CD14-positive monocyte (primary cell): ENCODE measurements at regions not wholly inside any gene's neighbourhood (a gene's known extent, or its start where the extent isn't known, plus 50 kb on each side); places are given as distances from the start of the nearest gene placed in this dataset.

Experiments
- DNase-seq, 3 donors: peaks; one replicate each; pipeline ENCODE4 v3.0.0-alpha.2; 2011 to 2022
- H2AFZ ChIP-seq: 2 replicates; pipeline ENCODE4 v1.6.0; 2012; ENCODE audit warnings: mild to moderate bottlenecking, low read depth, low read length, inconsistent platforms; ENCODE audit not compliant: insufficient read depth, poor library complexity, severe bottlenecking
- H3K27ac ChIP-seq, 2 donors: 1 replicate in 1 of 2; 2 replicates in 1 of 2; pipeline ENCODE4 v1.5.1; 2012 to 2013; ENCODE audit warnings: low read length in 2 of 2, control low read depth in 1 of 2, inconsistent platforms in 1 of 2, low read depth in 1 of 2, mild to moderate bottlenecking in 1 of 2
- H3K27me3 ChIP-seq, 2 donors: one replicate each; pipeline versions ENCODE4 v1.6.0 to v1.6.1; 2011 to 2013; ENCODE audit warnings: low read length in 2 of 2; ENCODE audit not compliant: control insufficient read depth in 2 of 2, insufficient read depth in 2 of 2
- H3K36me3 ChIP-seq, 2 donors: replicated peaks in 1 of 2; 1 replicate in 1 of 2; 2 replicates in 1 of 2; pipeline versions ENCODE4 v1.5.1 to v1.6.1; 2012 to 2013; ENCODE audit warnings: low read length in 2 of 2, control low read depth in 1 of 2, inconsistent platforms in 1 of 2, mild to moderate bottlenecking in 1 of 2; ENCODE audit not compliant: insufficient read depth in 2 of 2, control insufficient read depth in 1 of 2
- H3K4me1 ChIP-seq, 2 donors: 1 replicate in 1 of 2; 2 replicates in 1 of 2; pipeline versions ENCODE4 v1.5.1 to v1.6.1; 2012 to 2013; ENCODE audit warnings: low read length in 2 of 2, control low read depth in 1 of 2, inconsistent platforms in 1 of 2, mild to moderate bottlenecking in 1 of 2, moderate library complexity in 1 of 2; ENCODE audit not compliant: insufficient read depth in 2 of 2, control insufficient read depth in 1 of 2
- H3K4me2 ChIP-seq: replicated peaks from 2 replicates; pipeline ENCODE3; 2012; ENCODE audit warnings: low read length, moderate library complexity, mild to moderate bottlenecking; ENCODE audit not compliant: poor library complexity, severe bottlenecking; ENCODE audit errors: extremely low read depth
- H3K4me3 ChIP-seq, 3 experiments: fragments of 200-600 bp in 1 of 3; sonication (generic) in 1 of 3; replicated peaks in 1 of 3; 1 replicate in 2 of 3; 2 replicates in 1 of 3; pipeline ENCODE4 v1.5.1; 2011 to 2013; ENCODE audit warnings: low read length in 3 of 3, mild to moderate bottlenecking in 3 of 3, control low read depth in 2 of 3, low read depth in 2 of 3, inconsistent platforms in 1 of 3, moderate library complexity in 1 of 3
- H3K79me2 ChIP-seq: 2 replicates; pipeline ENCODE4 v1.6.0; 2012; ENCODE audit warnings: mild to moderate bottlenecking, control low read depth, inconsistent platforms, low read length, moderate library complexity; ENCODE audit not compliant: insufficient read depth
- H3K9ac ChIP-seq: 2 replicates; pipeline ENCODE4 v1.6.0; 2017; ENCODE audit warnings: low read length, mild to moderate bottlenecking; ENCODE audit not compliant: insufficient read depth, poor library complexity, severe bottlenecking
- H3K9me3 ChIP-seq, 2 donors: replicated peaks in 1 of 2; 1 replicate in 1 of 2; 2 replicates in 1 of 2; pipeline versions ENCODE4 v1.5.1 to v1.6.1; 2012 to 2013; ENCODE audit warnings: low read length in 2 of 2, control low read depth in 1 of 2; ENCODE audit not compliant: control insufficient read depth in 1 of 2, insufficient read depth in 1 of 2
- H4K20me1 ChIP-seq: 2 replicates; pipeline ENCODE4 v1.6.0; 2012; ENCODE audit warnings: mild to moderate bottlenecking, low read length, control low read depth, moderate library complexity; ENCODE audit not compliant: insufficient read depth
- H3K27ac Mint-ChIP-seq, 7 donors: one replicate each; pipeline ENCODE4 v1.8.0; 2020; ENCODE audit warnings: mild to moderate bottlenecking in 7 of 7, mixed read lengths in 7 of 7, moderate library complexity in 6 of 7, inconsistent platforms in 2 of 7
- H3K27me3 Mint-ChIP-seq, 3 donors: one replicate each; pipeline ENCODE4 v1.8.0; 2021 to 2022; ENCODE audit warnings: low read depth in 3 of 3, mild to moderate bottlenecking in 3 of 3, mixed read lengths in 3 of 3, moderate library complexity in 3 of 3, inconsistent platforms in 1 of 3
- H3K36me3 Mint-ChIP-seq, 2 donors: one replicate each; pipeline ENCODE4 v1.8.0; 2020; ENCODE audit warnings: mixed read lengths in 2 of 2, inconsistent platforms in 1 of 2, mild to moderate bottlenecking in 1 of 2
- H3K4me1 Mint-ChIP-seq: one replicate; pipeline ENCODE4 v1.8.0; 2020; ENCODE audit warnings: mild to moderate bottlenecking, mixed read lengths
- H3K4me3 Mint-ChIP-seq, 2 donors: one replicate each; pipeline ENCODE4 v1.8.0; 2020; ENCODE audit warnings: mild to moderate bottlenecking in 2 of 2, mixed read lengths in 2 of 2, moderate library complexity in 1 of 2
- H3K9me3 Mint-ChIP-seq, 7 donors: one replicate each; pipeline ENCODE4 v1.8.0; 2020 to 2022; ENCODE audit warnings: mixed read lengths in 7 of 7, mild to moderate bottlenecking in 6 of 7, moderate library complexity in 6 of 7, inconsistent platforms in 2 of 7
- CTCF ChIP-seq: fragments of 200-600 bp; IDR thresholded peaks from one replicate; pipeline ENCODE4 v1.8.0; 2022; ENCODE audit warnings: antibody characterized with exemption, mild to moderate bottlenecking
- WGBS: methylation state at CpG from one replicate; pipeline ENCODE4 v1.1.5; 2013; ENCODE audit warnings: missing lambda C conversion rate; ENCODE audit not compliant: insufficient coverage; 5-methylcytosine and 5-hydroxymethylcytosine counted together
- intact Hi-C, 2 donors: fragments of 100-400 bp; cut with micrococcal nuclease; formaldehyde crosslinking; loops; one replicate each; pipeline versions ENCODE4 v1.15.0 to v1.15.1; 2023

- H3K4me1 Mint-ChIP-seq = peaks cover 6% of the 10 kb centered on the region
- Histone ChIP-seq H2AFZ (no peak overlapping the region), H3K4me2 (no peak overlapping the region), H3K4me1 (no peaks in the 10 kb centered on the region), H3K9ac (no peak overlapping the region), H3K27ac (no peak overlapping the region), H3K27me3 (no peaks in the 10 kb centered on the region), H3K4me3 (no peak overlapping the region), H3K9me3 (peaks cover 12 to 20% of the 10 kb centered on the region in 2 donors), H4K20me1 (no peaks in the 10 kb centered on the region), H3K36me3 (no peaks in the 10 kb centered on the region), H3K79me2 (no peaks in the 10 kb centered on the region)
- WGBS = 83% methylated on average over 1 of the region's 3 CpGs
- H3K36me3 Mint-ChIP-seq = peaks cover 10 to 15% of the 10 kb centered on the region in 2 donors
- no peak overlapping the region for H3K4me3 Mint-ChIP-seq
- intact Hi-C loops = no loop called here
- no peak for DNase-seq
- peaks cover 0 to 2% (median under 1%) of the 10 kb centered on the region in 3 donors for H3K27me3 Mint-ChIP-seq
- peak overlapping the region in 1 of 7 donors; percentile 1 for H3K27ac Mint-ChIP-seq
- no peak for TF ChIP-seq CTCF
- peaks cover 14 to 34% (median 26%) of the 10 kb centered on the region in 7 donors for H3K9me3 Mint-ChIP-seq
Measured at GRCh38 chr15:69704229-69704628, 251.6 kb downstream of the RPLP1 start.

GRCh38 chr15:69704700-69705099 is 252.1 kb downstream of the RPLP1 start:
- H3K27ac ChIP-seq = no peak overlapping the region
- H4K20me1 ChIP-seq = no peaks in the 10 kb centered on the region
- no peak for DNase-seq
- H3K4me3 Mint-ChIP-seq = no peak overlapping the region
- H3K36me3 Mint-ChIP-seq = peaks cover 10 to 15% of the 10 kb centered on the region in 2 donors
- H3K4me1 ChIP-seq = no peaks in the 10 kb centered on the region
- H3K79me2 ChIP-seq = no peaks in the 10 kb centered on the region
- no peak for TF ChIP-seq CTCF
- intact Hi-C loops = no loop called here
- no peaks in the 10 kb centered on the region for H3K27me3 ChIP-seq
- peak overlapping the region in 1 of 7 donors; percentile 57 for H3K27ac Mint-ChIP-seq
- H3K9me3 ChIP-seq = peaks cover 12 to 20% of the 10 kb centered on the region in 2 donors
- no peaks in the 10 kb centered on the region for H3K36me3 ChIP-seq
- peaks cover 16 to 37% (median 28%) of the 10 kb centered on the region in 7 donors for H3K9me3 Mint-ChIP-seq
- no peak overlapping the region for H2AFZ ChIP-seq
- H3K4me1 Mint-ChIP-seq = peaks cover 6% of the 10 kb centered on the region
- peaks cover 0 to 6% (median 2%) of the 10 kb centered on the region in 3 donors for H3K27me3 Mint-ChIP-seq
- no peak overlapping the region for H3K4me3 ChIP-seq
- no peak overlapping the region for H3K4me2 ChIP-seq
- no peak overlapping the region for H3K9ac ChIP-seq
- 100% methylated on average over 1 of the region's 4 CpGs for WGBS
